ENCODE measurements at regions not wholly inside any gene's neighbourhood (a gene's known extent, or its start where the extent isn't known, plus 50 kb on each side); places are given as distances from the start of the nearest gene placed in this dataset.

GRCh38 chr4:11743236-11743635 is 314.5 kb upstream of the HS3ST1 start:
- Histone ChIP-seq H3K36me3 (ENCODE audit: insufficient read depth in 1 of 2, low read depth in 1 of 2) (no peaks in the 10 kb centered on the region), H3K27ac (no peak overlapping the region), H3K4me3 (no peak overlapping the region), H3K4me1 (no peaks in the 10 kb centered on the region), H3K27me3 (ENCODE audit: insufficient read depth in 3 of 3, low read length in 2 of 3) (no peaks in the 10 kb centered on the region), H3K9me3 (no peaks in the 10 kb centered on the region)
- intact Hi-C loops (cut with DNase I), result no loop called here
- no peak for ATAC-seq
- no peak for DNase-seq
- no peak for TF ChIP-seq CTCF (IDR thresholded peaks at IDR 0.05)
- 38 to 54% (median 47%) methylated on average over 1 of the region's 1 CpG for WGBS, 3 donors

- H3K27ac ChIP-seq, result no peak overlapping the region
- DNase-seq (no peak), ATAC-seq (no peak)
- H3K9me3 ChIP-seq, result no peaks in the 10 kb centered on the region
- no peaks in the 10 kb centered on the region for H3K27me3 ChIP-seq (ENCODE audit: insufficient read depth in 3 of 3, low read length in 2 of 3)
- 39 to 50% (median 48%) methylated on average over 1 of the region's 1 CpG for WGBS, 3 donors
- H3K4me1 ChIP-seq, result no peaks in the 10 kb centered on the region
- intact Hi-C loops (cut with DNase I), result no loop called here
- TF ChIP-seq CTCF (IDR thresholded peaks at IDR 0.05), result no peak
- H3K4me3 ChIP-seq, result no peak overlapping the region
- no peaks in the 10 kb centered on the region for H3K36me3 ChIP-seq (ENCODE audit: insufficient read depth in 1 of 2, low read depth in 1 of 2)
These were observed 312.5 kb upstream of the HS3ST1 start for GRCh38 chr4:11741190-11741652.

GRCh38 chr4:11739992-11740391 is 311.3 kb upstream of the HS3ST1 start:
- no peaks in the 10 kb centered on the region for H3K36me3 ChIP-seq (ENCODE audit: insufficient read depth in 1 of 2, low read depth in 1 of 2)
- H3K4me1 ChIP-seq, result no peaks in the 10 kb centered on the region
- no peak overlapping the region for H3K4me3 ChIP-seq
- DNase-seq (no peak), ATAC-seq (no peak)
- no peak overlapping the region for H3K27ac ChIP-seq
- intact Hi-C loops (cut with DNase I), result no loop called here
- H3K27me3 ChIP-seq (ENCODE audit: insufficient read depth in 3 of 3, low read length in 2 of 3), result no peaks in the 10 kb centered on the region
- WGBS, 3 donors, result 33 to 51% (median 42%) methylated on average over 1 of the region's 1 CpG
- H3K9me3 ChIP-seq, result no peaks in the 10 kb centered on the region
- no peak for TF ChIP-seq CTCF (IDR thresholded peaks at IDR 0.05)

GRCh38 chr4:11736978-11737377 is 308.3 kb upstream of the HS3ST1 start:
- WGBS, 3 donors, result 73 to 77% (median 76%) methylated on average over 2 of the region's 2 CpGs
- ATAC-seq (no peak), DNase-seq (no peak)
- Histone ChIP-seq H3K27me3 (ENCODE audit: insufficient read depth in 3 of 3, low read length in 2 of 3) (no peaks in the 10 kb centered on the region), H3K36me3 (ENCODE audit: insufficient read depth in 1 of 2, low read depth in 1 of 2) (no peaks in the 10 kb centered on the region), H3K9me3 (no peaks in the 10 kb centered on the region), H3K4me1 (no peaks in the 10 kb centered on the region), H3K27ac (no peak overlapping the region), H3K4me3 (no peak overlapping the region)
- intact Hi-C loops (cut with DNase I), result no loop called here
- TF ChIP-seq CTCF (IDR thresholded peaks at IDR 0.05), result no peak

GRCh38 chr4:11735651-11736050 is 307.0 kb upstream of the HS3ST1 start:
- ATAC-seq, result no peak
- no peaks in the 10 kb centered on the region for H3K36me3 ChIP-seq (ENCODE audit: insufficient read depth in 1 of 2, low read depth in 1 of 2)
- DNase-seq, result no peak
- no peaks in the 10 kb centered on the region for H3K27me3 ChIP-seq (ENCODE audit: insufficient read depth in 3 of 3, low read length in 2 of 3)
- H3K4me1 ChIP-seq, result no peaks in the 10 kb centered on the region
- H3K4me3 ChIP-seq, result no peak overlapping the region
- H3K9me3 ChIP-seq, result no peaks in the 10 kb centered on the region
- TF ChIP-seq CTCF (IDR thresholded peaks at IDR 0.05), result no peak
- intact Hi-C loops (cut with DNase I), result no loop called here
- no peak overlapping the region for H3K27ac ChIP-seq
